ENCODE measurements at regions not wholly inside any gene's neighbourhood (a gene's known extent, or its start where the extent isn't known, plus 50 kb on each side); places are given as distances from the start of the nearest gene placed in this dataset.

- no peak for TF ChIP-seq EZH2 (IDR thresholded peaks at IDR 0.05; ENCODE audit: insufficient read depth, poor library complexity, severe bottlenecking)
- TF ChIP-seq EZH2phosphoT487 (IDR thresholded peaks at IDR 0.05; ENCODE audit: insufficient read depth, low read depth) = no peak
- Histone ChIP-seq H4K20me1 (ENCODE audit: insufficient read depth) (no peaks in the 10 kb centered on the region), H3K4me2 (ENCODE audit: unreplicated experiment) (no peak overlapping the region), H3K27me3 (replicated peaks; ENCODE audit: insufficient read depth) (no peaks in the 10 kb centered on the region), H3K9ac (no peak overlapping the region), H3K79me2 (ENCODE audit: insufficient read depth) (no peaks in the 10 kb centered on the region), H3K9me3 (ENCODE audit: low read depth) (no peaks in the 10 kb centered on the region), H3K4me3 (no peak overlapping the region), H3K9me2 (ENCODE audit: insufficient read depth) (no peaks in the 10 kb centered on the region), H3K4me1 (ENCODE audit: insufficient read depth) (no peaks in the 10 kb centered on the region), H3F3A (ENCODE audit: insufficient read depth) (no peaks in the 10 kb centered on the region), H2AFZ (no peak overlapping the region), H3K36me3 (ENCODE audit: low read depth) (no peaks in the 10 kb centered on the region), H3K27ac (no peak overlapping the region)
- DNase-seq = no peak
- 37 to 43% methylated on average over 10 of the region's 10 CpGs for WGBS, 2 experiments (ENCODE audit: low coverage in 1 of 2, low lambda C conversion rate in 2 of 2, missing lambda C conversion rate in 2 of 2)
- in situ Hi-C loops (cut with MboI) = no loop called here
Measured at GRCh38 chr16:26930786-26931581, 135.7 kb upstream of the C16orf82 start.

- Histone ChIP-seq H3K79me2 (ENCODE audit: insufficient read depth) (no peaks in the 10 kb centered on the region), H3K4me2 (ENCODE audit: unreplicated experiment) (no peak overlapping the region), H3K9me2 (ENCODE audit: insufficient read depth) (no peaks in the 10 kb centered on the region), H3F3A (ENCODE audit: insufficient read depth) (no peaks in the 10 kb centered on the region), H3K4me3 (no peak overlapping the region), H2AFZ (no peak overlapping the region), H4K20me1 (ENCODE audit: insufficient read depth) (no peaks in the 10 kb centered on the region), H3K4me1 (ENCODE audit: insufficient read depth) (no peaks in the 10 kb centered on the region), H3K9me3 (ENCODE audit: low read depth) (no peaks in the 10 kb centered on the region), H3K36me3 (ENCODE audit: low read depth) (no peaks in the 10 kb centered on the region), H3K27me3 (replicated peaks; ENCODE audit: insufficient read depth) (peaks cover 5% of the 10 kb centered on the region; the same call in 1 of the 2 replicates), H3K9ac (no peak overlapping the region), H3K27ac (no peak overlapping the region)
- in situ Hi-C loops (cut with MboI) = no loop called here
- no peak for TF ChIP-seq EZH2 (IDR thresholded peaks at IDR 0.05; ENCODE audit: insufficient read depth, poor library complexity, severe bottlenecking)
- no peak for TF ChIP-seq EZH2phosphoT487 (IDR thresholded peaks at IDR 0.05; ENCODE audit: insufficient read depth, low read depth)
- no peak for DNase-seq
- WGBS, 2 experiments (ENCODE audit: low coverage in 1 of 2, low lambda C conversion rate in 2 of 2, missing lambda C conversion rate in 2 of 2) = 31 to 43% methylated on average over 4 of the region's 4 CpGs
Measured at GRCh38 chr16:26950636-26951035, 116.1 kb upstream of the C16orf82 start.

GRCh38 chr16:26951950-26952349 is 114.8 kb upstream of the C16orf82 start:
- H3K79me2 ChIP-seq (ENCODE audit: insufficient read depth) = no peaks in the 10 kb centered on the region
- H2AFZ ChIP-seq = no peak overlapping the region
- H3K9me2 ChIP-seq (ENCODE audit: insufficient read depth) = no peaks in the 10 kb centered on the region
- H3K36me3 ChIP-seq (ENCODE audit: low read depth) = no peaks in the 10 kb centered on the region
- no peak overlapping the region for H3K4me2 ChIP-seq (ENCODE audit: unreplicated experiment)
- in situ Hi-C loops (cut with MboI) = no loop called here
- H3K27ac ChIP-seq = no peak overlapping the region
- H4K20me1 ChIP-seq (ENCODE audit: insufficient read depth) = no peaks in the 10 kb centered on the region
- H3K27me3 ChIP-seq (replicated peaks; ENCODE audit: insufficient read depth) = peaks cover 5% of the 10 kb centered on the region; the same call in 1 of the 2 replicates
- no peak overlapping the region for H3K4me3 ChIP-seq
- H3K9me3 ChIP-seq (ENCODE audit: low read depth) = no peaks in the 10 kb centered on the region
- WGBS, 2 experiments (ENCODE audit: low coverage in 1 of 2, low lambda C conversion rate in 2 of 2, missing lambda C conversion rate in 2 of 2) = 12 to 14% methylated on average over 9 of the region's 9 CpGs
- no peak overlapping the region for H3K9ac ChIP-seq
- peak; percentile 32 for DNase-seq
- H3K4me1 ChIP-seq (ENCODE audit: insufficient read depth) = no peaks in the 10 kb centered on the region
- TF ChIP-seq EZH2phosphoT487 (IDR thresholded peaks at IDR 0.05; ENCODE audit: insufficient read depth, low read depth) (no peak), EZH2 (IDR thresholded peaks at IDR 0.05; ENCODE audit: insufficient read depth, poor library complexity, severe bottlenecking) (no peak)
- no peaks in the 10 kb centered on the region for H3F3A ChIP-seq (ENCODE audit: insufficient read depth)

- H3K9ac ChIP-seq = no peak overlapping the region
- no peak overlapping the region for H3K4me2 ChIP-seq (ENCODE audit: unreplicated experiment)
- no peaks in the 10 kb centered on the region for H3K36me3 ChIP-seq (ENCODE audit: low read depth)
- no peak for TF ChIP-seq EZH2 (IDR thresholded peaks at IDR 0.05; ENCODE audit: insufficient read depth, poor library complexity, severe bottlenecking)
- no peak for TF ChIP-seq EZH2phosphoT487 (IDR thresholded peaks at IDR 0.05; ENCODE audit: insufficient read depth, low read depth)
- no peaks in the 10 kb centered on the region for H3K79me2 ChIP-seq (ENCODE audit: insufficient read depth)
- 82 to 94% methylated on average over 1 of the region's 1 CpG for WGBS, 2 experiments (ENCODE audit: low coverage in 1 of 2, low lambda C conversion rate in 2 of 2, missing lambda C conversion rate in 2 of 2)
- no peak overlapping the region for H3K27ac ChIP-seq
- no peak for DNase-seq
- in situ Hi-C loops (cut with MboI) = no loop called here
- peaks cover 5% of the 10 kb centered on the region; the same call in 1 of the 2 replicates for H3K27me3 ChIP-seq (replicated peaks; ENCODE audit: insufficient read depth)
- H4K20me1 ChIP-seq (ENCODE audit: insufficient read depth) = no peaks in the 10 kb centered on the region
- H3F3A ChIP-seq (ENCODE audit: insufficient read depth) = no peaks in the 10 kb centered on the region
- no peaks in the 10 kb centered on the region for H3K9me2 ChIP-seq (ENCODE audit: insufficient read depth)
- H3K9me3 ChIP-seq (ENCODE audit: low read depth) = no peaks in the 10 kb centered on the region
- no peak overlapping the region for H2AFZ ChIP-seq
- no peak overlapping the region for H3K4me3 ChIP-seq
- H3K4me1 ChIP-seq (ENCODE audit: insufficient read depth) = no peaks in the 10 kb centered on the region
Measured at GRCh38 chr16:26952411-26952810, 114.3 kb upstream of the C16orf82 start.
